HG03196 (cell line): ENCODE measurements at regions not wholly inside any gene's neighbourhood (a gene's known extent, or its start where the extent isn't known, plus 50 kb on each side); places are given as distances from the start of the nearest gene placed in this dataset.

Source experiments
- ATAC-seq: cut with Tn5 transposase; IDR thresholded peaks from one replicate; pipeline ENCODE4 v1.9.1; 2021; ENCODE audit not compliant: unreplicated experiment

GRCh38 chr4:96895826-96896225 lies 1055.9 kb downstream of the PDHA2 start:
- ATAC-seq = no peak

- ATAC-seq = no peak
These were observed 1072.8 kb downstream of the PDHA2 start for GRCh38 chr4:96912716-96913115.

- ATAC-seq = no peak
These were observed 1073.7 kb downstream of the PDHA2 start for GRCh38 chr4:96913441-96914080.

GRCh38 chr4:96916711-96917110 lies 1076.8 kb downstream of the PDHA2 start:
- no peak for ATAC-seq

GRCh38 chr4:96936886-96937285 lies 1097.0 kb downstream of the PDHA2 start:
- no peak for ATAC-seq

GRCh38 chr4:96946552-96946951 lies 1106.7 kb downstream of the PDHA2 start:
- ATAC-seq = no peak

GRCh38 chr4:96952610-96953009 lies 1112.7 kb downstream of the PDHA2 start:
- ATAC-seq = no peak

- no peak for ATAC-seq
These were observed 1115.3 kb downstream of the PDHA2 start for GRCh38 chr4:96955226-96955625.

GRCh38 chr4:96955691-96956090 lies 1115.8 kb downstream of the PDHA2 start:
- no peak for ATAC-seq

GRCh38 chr4:96969455-96969854 lies 1129.6 kb downstream of the PDHA2 start:
- ATAC-seq = no peak

GRCh38 chr4:96972920-96973319 lies 1133.0 kb downstream of the PDHA2 start:
- no peak for ATAC-seq

- no peak for ATAC-seq
These were observed 1134.4 kb downstream of the PDHA2 start for GRCh38 chr4:96974295-96974694.

- no peak for ATAC-seq
These were observed 1143.9 kb downstream of the PDHA2 start for GRCh38 chr4:96983830-96984229.

- no peak for ATAC-seq
These were observed 1146.9 kb downstream of the PDHA2 start for GRCh38 chr4:96986816-96987215.

- ATAC-seq = no peak
These were observed 1151.2 kb downstream of the PDHA2 start for GRCh38 chr4:96991083-96991482.

GRCh38 chr4:96992443-96992842 lies 1150.8 kb downstream of the STPG2 start:
- ATAC-seq = no peak

- ATAC-seq = no peak
These were observed 1149.7 kb downstream of the STPG2 start for GRCh38 chr4:96993560-96993959.

- ATAC-seq = no peak
These were observed 1139.6 kb downstream of the STPG2 start for GRCh38 chr4:97003715-97004114.

- ATAC-seq = no peak
These were observed 1130.0 kb downstream of the STPG2 start for GRCh38 chr4:97013309-97013708.

- ATAC-seq = no peak
These were observed 1129.6 kb downstream of the STPG2 start for GRCh38 chr4:97013711-97014110.

GRCh38 chr4:97015301-97015700 lies 1128.0 kb downstream of the STPG2 start:
- ATAC-seq = no peak

- no peak for ATAC-seq
These were observed 1126.9 kb downstream of the STPG2 start for GRCh38 chr4:97016186-97016907.
